ENCODE measurements at regions not wholly inside any gene's neighbourhood (a gene's known extent, or its start where the extent isn't known, plus 50 kb on each side); places are given as distances from the start of the nearest gene placed in this dataset.

DNA sequence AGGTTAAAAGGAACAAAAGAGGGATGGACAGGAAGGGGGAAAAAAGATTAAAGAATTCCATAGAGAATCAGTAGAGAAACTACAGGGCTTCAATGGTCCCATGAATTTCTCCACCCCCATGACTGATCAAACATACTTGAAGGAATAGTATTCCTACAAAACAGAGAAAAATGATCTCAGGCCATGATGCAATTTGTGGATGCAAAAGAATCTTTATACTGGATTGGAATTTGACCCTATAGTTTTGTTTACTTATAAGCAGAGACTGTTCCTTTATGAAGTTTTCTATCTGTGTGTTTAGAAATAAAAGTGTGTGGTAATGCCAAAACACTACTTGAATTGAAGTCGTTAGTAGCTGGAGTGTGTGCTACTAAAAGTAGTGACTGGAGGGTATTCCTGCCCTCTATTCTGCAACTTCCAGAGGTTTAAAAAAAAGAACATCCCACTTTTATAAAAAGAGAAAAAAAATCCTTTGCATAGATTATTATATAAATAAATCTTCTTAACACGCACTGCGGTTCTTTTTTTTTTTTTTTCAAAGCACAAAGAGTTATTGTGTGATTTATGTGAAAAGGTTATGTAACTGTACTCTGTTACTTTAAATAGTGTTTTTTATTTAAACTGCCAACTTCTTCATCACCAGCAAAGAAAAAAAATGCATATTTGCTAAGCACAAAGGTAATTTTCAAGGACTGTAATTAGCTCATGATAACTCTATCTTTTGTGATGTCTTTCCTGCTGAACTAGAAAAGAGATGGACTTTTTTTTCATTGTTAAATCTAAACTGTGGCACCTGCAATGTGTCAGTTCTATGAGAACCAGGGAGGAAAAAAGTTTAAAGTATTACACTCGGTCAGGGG is 214.5 kb upstream of the CITED2 start:
- DNase-seq (ENCODE audit: low read depth): peak; percentile 38
- H3K4me3 ChIP-seq (ENCODE audit: low read length): no peak overlapping the region
- TF ChIP-seq, protein P1, sequence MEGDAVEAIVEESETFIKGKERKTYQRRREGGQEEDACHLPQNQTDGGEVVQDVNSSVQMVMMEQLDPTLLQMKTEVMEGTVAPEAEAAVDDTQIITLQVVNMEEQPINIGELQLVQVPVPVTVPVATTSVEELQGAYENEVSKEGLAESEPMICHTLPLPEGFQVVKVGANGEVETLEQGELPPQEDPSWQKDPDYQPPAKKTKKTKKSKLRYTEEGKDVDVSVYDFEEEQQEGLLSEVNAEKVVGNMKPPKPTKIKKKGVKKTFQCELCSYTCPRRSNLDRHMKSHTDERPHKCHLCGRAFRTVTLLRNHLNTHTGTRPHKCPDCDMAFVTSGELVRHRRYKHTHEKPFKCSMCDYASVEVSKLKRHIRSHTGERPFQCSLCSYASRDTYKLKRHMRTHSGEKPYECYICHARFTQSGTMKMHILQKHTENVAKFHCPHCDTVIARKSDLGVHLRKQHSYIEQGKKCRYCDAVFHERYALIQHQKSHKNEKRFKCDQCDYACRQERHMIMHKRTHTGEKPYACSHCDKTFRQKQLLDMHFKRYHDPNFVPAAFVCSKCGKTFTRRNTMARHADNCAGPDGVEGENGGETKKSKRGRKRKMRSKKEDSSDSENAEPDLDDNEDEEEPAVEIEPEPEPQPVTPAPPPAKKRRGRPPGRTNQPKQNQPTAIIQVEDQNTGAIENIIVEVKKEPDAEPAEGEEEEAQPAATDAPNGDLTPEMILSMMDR (IDR thresholded peaks at IDR 0.05; ENCODE audit: insufficient read depth, low read depth, low read length, missing control alignments): no peak

DNA sequence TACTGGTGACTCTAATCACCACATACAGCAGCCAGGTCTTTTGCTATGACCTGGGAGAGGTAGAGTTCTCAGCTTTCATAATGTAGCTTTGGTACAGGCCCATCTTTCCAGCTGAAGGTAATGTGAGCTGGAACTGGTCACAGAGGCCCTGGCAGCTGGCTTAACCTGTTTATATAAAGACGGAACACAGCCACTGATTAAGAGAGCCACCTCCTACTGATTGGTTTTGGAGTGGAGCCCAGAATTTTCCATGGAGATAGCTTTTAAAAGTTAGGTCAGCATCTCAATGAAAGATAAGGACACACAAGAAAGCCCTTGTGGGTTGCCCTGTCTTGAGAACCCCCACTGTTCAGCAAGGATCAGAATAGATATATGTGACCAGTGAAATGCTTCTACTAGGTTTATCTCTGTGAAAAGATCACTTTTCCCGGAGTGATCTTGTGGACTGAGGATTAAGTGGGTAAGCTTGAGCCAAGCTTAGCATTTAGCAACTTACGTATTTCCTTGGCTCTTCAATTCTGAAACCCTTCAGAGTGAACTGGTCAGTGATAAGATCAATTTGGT is 213.7 kb upstream of the CITED2 start:
- TF ChIP-seq, protein P1 (IDR thresholded peaks at IDR 0.05; ENCODE audit: insufficient read depth, low read depth, low read length, missing control alignments): no peak
- no peak overlapping the region for H3K4me3 ChIP-seq (ENCODE audit: low read length)
- DNase-seq (ENCODE audit: low read depth): peak; percentile 61

DNA sequence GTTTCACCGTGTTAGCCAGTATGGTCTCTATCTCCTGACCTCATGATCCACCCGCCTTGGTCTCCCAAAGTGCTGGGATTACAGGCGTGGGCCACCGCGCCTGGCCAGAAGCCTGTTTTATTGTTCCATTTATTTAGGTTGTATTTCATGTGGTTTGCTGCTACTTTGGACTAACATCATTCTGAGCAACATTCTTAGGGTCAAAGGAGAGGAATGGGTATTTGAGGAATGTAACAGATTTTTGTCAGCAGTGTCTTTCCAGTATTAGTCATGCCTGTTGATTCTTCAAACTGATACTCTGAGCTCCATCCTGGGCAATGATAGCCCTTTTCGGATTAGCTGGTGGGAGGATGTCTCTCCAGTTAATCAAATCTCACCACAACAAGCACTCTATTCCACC is 213.0 kb upstream of the CITED2 start:
- DNase-seq (ENCODE audit: low read depth): peak; percentile 26
- TF ChIP-seq, protein P1 (IDR thresholded peaks at IDR 0.05; ENCODE audit: insufficient read depth, low read depth, low read length, missing control alignments): no peak
- no peak overlapping the region for H3K4me3 ChIP-seq (ENCODE audit: low read length)

DNA sequence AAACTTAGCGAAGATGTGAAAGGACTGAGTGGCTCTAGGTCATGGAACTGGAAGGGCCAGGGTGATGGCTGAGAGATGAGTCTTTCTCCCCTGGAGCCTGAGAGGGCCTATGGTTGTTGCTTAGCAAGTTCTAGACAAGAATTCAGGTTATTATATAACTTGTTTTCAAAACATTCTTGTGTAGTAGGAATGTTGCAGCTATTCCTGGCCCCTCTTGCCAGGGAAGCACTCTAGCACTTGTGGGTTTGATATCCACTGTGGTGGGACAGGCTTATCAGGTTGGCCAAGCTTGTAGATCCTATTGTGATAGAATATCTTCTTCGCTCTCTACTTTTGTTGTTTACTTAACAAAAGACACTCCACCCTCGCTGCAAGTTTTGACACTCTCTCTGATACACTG is 211.8 kb upstream of the CITED2 start:
- TF ChIP-seq, protein P1 (IDR thresholded peaks at IDR 0.05; ENCODE audit: insufficient read depth, low read depth, low read length, missing control alignments): no peak
- H3K4me3 ChIP-seq (ENCODE audit: low read length): no peak overlapping the region
- DNase-seq (ENCODE audit: low read depth): peak; percentile 39

DNA sequence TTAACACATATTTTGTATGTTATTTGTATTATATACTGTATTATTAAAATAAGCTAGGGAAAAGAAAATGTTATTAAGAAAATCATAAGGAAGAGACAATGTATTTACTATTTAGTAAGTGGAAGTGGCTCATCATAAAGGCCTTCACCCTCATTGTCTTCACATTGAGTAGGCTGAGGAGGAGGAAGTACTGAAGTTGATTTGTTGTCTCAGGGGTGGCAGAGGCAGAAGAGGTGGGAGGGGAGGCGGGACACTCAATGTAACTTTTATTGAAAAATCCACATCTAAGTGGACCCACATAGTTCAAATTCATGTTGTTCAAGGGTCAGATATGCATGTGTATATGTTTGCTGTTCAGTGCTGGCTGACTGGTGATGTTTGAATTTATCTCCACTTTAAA is 210.2 kb upstream of the CITED2 start:
- DNase-seq (ENCODE audit: low read depth): no peak
- no peak overlapping the region for H3K4me3 ChIP-seq (ENCODE audit: low read length)
- TF ChIP-seq, protein P1 (IDR thresholded peaks at IDR 0.05; ENCODE audit: insufficient read depth, low read depth, low read length, missing control alignments): no peak

DNA sequence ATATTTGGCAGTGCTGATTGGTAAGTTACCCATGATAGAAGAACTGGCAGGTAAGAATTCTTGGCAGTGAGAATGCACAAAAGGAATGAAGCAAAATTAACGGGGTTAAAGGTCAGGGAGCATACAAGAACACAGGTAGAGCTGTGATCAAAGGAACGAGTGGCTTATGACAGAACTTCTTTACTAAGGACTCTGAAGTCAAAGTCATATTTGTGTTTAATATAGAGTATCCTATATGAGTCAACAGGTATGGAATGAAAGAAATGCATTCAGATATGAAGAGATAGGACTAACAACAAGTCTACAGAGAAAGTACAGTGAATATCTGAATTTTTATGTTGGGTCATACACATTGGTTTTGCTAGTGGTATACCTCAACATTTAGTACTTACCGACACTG is 209.0 kb upstream of the CITED2 start:
- peak; percentile 27 for DNase-seq (ENCODE audit: low read depth)
- TF ChIP-seq, protein P1 (IDR thresholded peaks at IDR 0.05; ENCODE audit: insufficient read depth, low read depth, low read length, missing control alignments): no peak
- H3K4me3 ChIP-seq (ENCODE audit: low read length): no peak overlapping the region

Measured in epithelial cell of esophagus (primary cell).